ENCODE measurements at regions not wholly inside any gene's neighbourhood (a gene's known extent, or its start where the extent isn't known, plus 50 kb on each side); places are given as distances from the start of the nearest gene placed in this dataset.

- TF ChIP-seq, protein P1, sequence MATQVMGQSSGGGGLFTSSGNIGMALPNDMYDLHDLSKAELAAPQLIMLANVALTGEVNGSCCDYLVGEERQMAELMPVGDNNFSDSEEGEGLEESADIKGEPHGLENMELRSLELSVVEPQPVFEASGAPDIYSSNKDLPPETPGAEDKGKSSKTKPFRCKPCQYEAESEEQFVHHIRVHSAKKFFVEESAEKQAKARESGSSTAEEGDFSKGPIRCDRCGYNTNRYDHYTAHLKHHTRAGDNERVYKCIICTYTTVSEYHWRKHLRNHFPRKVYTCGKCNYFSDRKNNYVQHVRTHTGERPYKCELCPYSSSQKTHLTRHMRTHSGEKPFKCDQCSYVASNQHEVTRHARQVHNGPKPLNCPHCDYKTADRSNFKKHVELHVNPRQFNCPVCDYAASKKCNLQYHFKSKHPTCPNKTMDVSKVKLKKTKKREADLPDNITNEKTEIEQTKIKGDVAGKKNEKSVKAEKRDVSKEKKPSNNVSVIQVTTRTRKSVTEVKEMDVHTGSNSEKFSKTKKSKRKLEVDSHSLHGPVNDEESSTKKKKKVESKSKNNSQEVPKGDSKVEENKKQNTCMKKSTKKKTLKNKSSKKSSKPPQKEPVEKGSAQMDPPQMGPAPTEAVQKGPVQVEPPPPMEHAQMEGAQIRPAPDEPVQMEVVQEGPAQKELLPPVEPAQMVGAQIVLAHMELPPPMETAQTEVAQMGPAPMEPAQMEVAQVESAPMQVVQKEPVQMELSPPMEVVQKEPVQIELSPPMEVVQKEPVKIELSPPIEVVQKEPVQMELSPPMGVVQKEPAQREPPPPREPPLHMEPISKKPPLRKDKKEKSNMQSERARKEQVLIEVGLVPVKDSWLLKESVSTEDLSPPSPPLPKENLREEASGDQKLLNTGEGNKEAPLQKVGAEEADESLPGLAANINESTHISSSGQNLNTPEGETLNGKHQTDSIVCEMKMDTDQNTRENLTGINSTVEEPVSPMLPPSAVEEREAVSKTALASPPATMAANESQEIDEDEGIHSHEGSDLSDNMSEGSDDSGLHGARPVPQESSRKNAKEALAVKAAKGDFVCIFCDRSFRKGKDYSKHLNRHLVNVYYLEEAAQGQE (IDR thresholded peaks at IDR 0.05): no peak
- TF ChIP-seq HNF4A (conservative IDR thresholded peaks at IDR 0.05) (no peak), RAD21 (IDR thresholded peaks at IDR 0.05) (no peak), JUND (IDR thresholded peaks at IDR 0.05) (no peak), FOXA2 (IDR thresholded peaks at IDR 0.05) (no peak)
Observed at GRCh38 chr2:209322041-209322440, 101.8 kb upstream of the MAP2 start (continued).

DNA sequence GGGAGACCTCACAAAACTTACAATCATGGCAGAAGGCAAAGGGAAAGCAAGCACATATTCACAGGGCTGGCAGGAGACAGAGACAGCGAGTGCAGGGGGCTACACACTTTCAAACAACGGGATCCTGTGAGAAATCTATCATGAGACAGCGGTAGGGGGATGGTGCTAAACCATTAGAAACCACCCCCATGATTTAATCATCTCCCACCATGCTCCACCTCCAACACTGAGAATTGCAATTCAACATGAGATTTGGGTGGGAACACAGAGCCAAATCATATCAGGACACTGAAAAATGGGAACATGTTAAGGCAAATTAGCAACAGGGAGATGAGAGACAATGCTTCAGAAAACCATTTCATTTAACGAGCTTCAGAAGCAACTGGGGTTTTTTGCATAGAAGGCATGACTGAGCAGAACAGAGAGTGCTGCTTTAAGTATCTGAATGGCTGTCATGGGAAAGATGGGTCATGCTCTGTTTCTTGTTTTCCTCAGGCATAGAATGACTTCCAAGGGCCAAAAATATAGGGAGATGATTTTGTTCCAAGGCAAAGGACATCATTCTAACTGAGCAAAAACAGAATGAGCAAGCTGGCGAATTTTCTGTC is 100.8 kb upstream of the MAP2 start:
- TF ChIP-seq RAD21 (IDR thresholded peaks at IDR 0.05) (no peak), HNF4A (conservative IDR thresholded peaks at IDR 0.05) (no peak), SP1 (IDR thresholded peaks at IDR 0.05) (no peak), HNF4G (IDR thresholded peaks at IDR 0.05) (no peak), ZBTB33 (IDR thresholded peaks at IDR 0.05) (no peak), CTCF (IDR thresholded peaks at IDR 0.05; ENCODE audit: low read depth, low read length, missing input control) (no peak), NR2F2 (IDR thresholded peaks at IDR 0.05) (no peak), TAF1 (conservative IDR thresholded peaks at IDR 0.05) (no peak), RXRA (IDR thresholded peaks at IDR 0.05) (no peak), JUND (IDR thresholded peaks at IDR 0.05) (no peak), YY1 (IDR thresholded peaks at IDR 0.05) (no peak), GABPA (IDR thresholded peaks at IDR 0.05 in 1 of 2, conservative IDR thresholded peaks at IDR 0.05 in 1 of 2) (no peak), EGR1 (IDR thresholded peaks at IDR 0.05; ENCODE audit: low read depth in 2 of 2) (no peak)
- TF ChIP-seq, protein P2, sequence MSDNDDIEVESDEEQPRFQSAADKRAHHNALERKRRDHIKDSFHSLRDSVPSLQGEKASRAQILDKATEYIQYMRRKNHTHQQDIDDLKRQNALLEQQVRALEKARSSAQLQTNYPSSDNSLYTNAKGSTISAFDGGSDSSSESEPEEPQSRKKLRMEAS (IDR thresholded peaks at IDR 0.05): no peak
- Histone ChIP-seq H3K4me1 (ENCODE audit: control insufficient read depth in 4 of 4, insufficient read depth in 4 of 4, low read length in 3 of 4) (no peaks in the 10 kb centered on the region), H3K9me3 (ENCODE audit: control insufficient read depth in 4 of 4, low read length in 3 of 4) (no peaks in the 10 kb centered on the region), H3K4me3 (ENCODE audit: low read depth in 1 of 3, low read length in 3 of 3) (no peak overlapping the region), H3K9ac (ENCODE audit: low read depth in 1 of 2, low read length in 2 of 2) (no peak overlapping the region), H3K27me3 (ENCODE audit: control insufficient read depth in 4 of 4, insufficient read depth in 4 of 4, low read length in 3 of 4) (no peaks in the 10 kb centered on the region), H3K27ac (ENCODE audit: low read depth in 1 of 2, low read length in 2 of 2) (no peak overlapping the region), H3K36me3 (ENCODE audit: control insufficient read depth in 4 of 4, insufficient read depth in 3 of 4, low read depth in 1 of 4, low read length in 3 of 4) (no peaks in the 10 kb centered on the region)
- DNase-seq (ENCODE audit: low spot score): no peak
- 60% methylated on average over 5 of the region's 5 CpGs for WGBS
